HG03103 (cell line): ENCODE measurements at regions not wholly inside any gene's neighbourhood (a gene's known extent, or its start where the extent isn't known, plus 50 kb on each side); places are given as distances from the start of the nearest gene placed in this dataset.

Experiments
- ATAC-seq: cut with Tn5 transposase; IDR thresholded peaks from one replicate; pipeline ENCODE4 v1.9.1; 2021; ENCODE audit warnings: low read depth; ENCODE audit not compliant: unreplicated experiment

GRCh38 chr2:58876126-58876525 is 635.0 kb upstream of the FANCL start:
- no peak for ATAC-seq

- no peak for ATAC-seq
These were observed 634.3 kb upstream of the FANCL start for GRCh38 chr2:58875436-58875835.

GRCh38 chr2:58871469-58872142 is 630.5 kb upstream of the FANCL start:
- no peak for ATAC-seq

GRCh38 chr2:58870704-58871103 is 629.6 kb upstream of the FANCL start:
- ATAC-seq = peak; percentile 51

GRCh38 chr2:58866946-58867345 is 625.8 kb upstream of the FANCL start:
- no peak for ATAC-seq

- ATAC-seq = no peak
These were observed 625.4 kb upstream of the FANCL start for GRCh38 chr2:58866527-58866926.

GRCh38 chr2:58866040-58866439 is 624.9 kb upstream of the FANCL start:
- ATAC-seq = no peak

- ATAC-seq = peak; percentile 53
These were observed 624.3 kb upstream of the FANCL start for GRCh38 chr2:58865436-58865835.

- ATAC-seq = peak; percentile 36
These were observed 621.1 kb upstream of the FANCL start for GRCh38 chr2:58862244-58862643.

- ATAC-seq = no peak
These were observed 619.5 kb upstream of the FANCL start for GRCh38 chr2:58860586-58860985.

GRCh38 chr2:58856100-58856499 is 615.0 kb upstream of the FANCL start:
- no peak for ATAC-seq

- no peak for ATAC-seq
These were observed 612.3 kb upstream of the FANCL start for GRCh38 chr2:58853420-58853819.

GRCh38 chr2:58852905-58853304 is 611.8 kb upstream of the FANCL start:
- no peak for ATAC-seq

- no peak for ATAC-seq
These were observed 611.1 kb upstream of the FANCL start for GRCh38 chr2:58852243-58852642.

- ATAC-seq = no peak
These were observed 610.5 kb upstream of the FANCL start for GRCh38 chr2:58851598-58851997.

- no peak for ATAC-seq
These were observed 603.9 kb upstream of the FANCL start for GRCh38 chr2:58845011-58845410.

GRCh38 chr2:58842501-58843155 is 601.5 kb upstream of the FANCL start:
- no peak for ATAC-seq

GRCh38 chr2:58834404-58834803 is 593.3 kb upstream of the FANCL start:
- ATAC-seq = no peak

- no peak for ATAC-seq
These were observed 585.7 kb upstream of the FANCL start for GRCh38 chr2:58826795-58827194.

- ATAC-seq = no peak
These were observed 571.7 kb upstream of the FANCL start for GRCh38 chr2:58812771-58813344.

GRCh38 chr2:58805126-58805525 is 564.0 kb upstream of the FANCL start:
- ATAC-seq = no peak

GRCh38 chr2:58803192-58803591 is 562.1 kb upstream of the FANCL start:
- no peak for ATAC-seq
